Central memory CD4-positive, alpha-beta T cell (primary cell): ENCODE measurements at regions not wholly inside any gene's neighbourhood (a gene's known extent, or its start where the extent isn't known, plus 50 kb on each side); places are given as distances from the start of the nearest gene placed in this dataset.

Source experiments
- DNase-seq: peaks from one replicate; pipeline ENCODE4 v3.0.0; 2022

- DNase-seq = no peak
Measured at GRCh38 chr2:14554849-14555545, 77.5 kb upstream of the LRATD1 start.

GRCh38 chr2:14557111-14557510 is 75.4 kb upstream of the LRATD1 start:
- DNase-seq = no peak

- DNase-seq = no peak
Measured at GRCh38 chr2:14557916-14558315, 74.6 kb upstream of the LRATD1 start.

GRCh38 chr2:14558335-14558919 is 74.1 kb upstream of the LRATD1 start:
- DNase-seq = no peak

- DNase-seq = no peak
Measured at GRCh38 chr2:14560716-14561115, 71.8 kb upstream of the LRATD1 start.

GRCh38 chr2:14563324-14563723 is 69.2 kb upstream of the LRATD1 start:
- DNase-seq = no peak

- DNase-seq = no peak
Measured at GRCh38 chr2:14565666-14566065, 66.9 kb upstream of the LRATD1 start.

GRCh38 chr2:14567561-14567960 is 65.0 kb upstream of the LRATD1 start:
- DNase-seq = no peak

- DNase-seq = no peak
Measured at GRCh38 chr2:14569294-14569693, 63.2 kb upstream of the LRATD1 start.

- DNase-seq = no peak
Measured at GRCh38 chr2:14572633-14573032, 59.9 kb upstream of the LRATD1 start.

- DNase-seq = no peak
Measured at GRCh38 chr2:14577843-14578242, 54.7 kb upstream of the LRATD1 start.
